Parathyroid adenoma (tissue), 2 donors: ENCODE measurements at regions not wholly inside any gene's neighbourhood (a gene's known extent, or its start where the extent isn't known, plus 50 kb on each side); places are given as distances from the start of the nearest gene placed in this dataset.

Experiments used
- H2AFZ ChIP-seq: fragments of 300-600 bp; sonication (generic); one replicate; pipeline ENCODE4 v1.7.0; 2017; ENCODE audit warnings: antibody characterized with exemption, mild to moderate bottlenecking
- H3K27ac ChIP-seq: fragments of 300-600 bp; sonication (generic); one replicate; pipeline ENCODE4 v1.7.0; 2017
- H3K27me3 ChIP-seq: fragments of 300-600 bp; sonication (generic); one replicate; pipeline ENCODE4 v1.7.0; 2017; ENCODE audit warnings: low read length; ENCODE audit not compliant: control insufficient read depth, insufficient read depth
- H3K36me3 ChIP-seq: fragments of 300-600 bp; sonication (generic); one replicate; pipeline ENCODE4 v1.7.0; 2017; ENCODE audit warnings: low read length; ENCODE audit not compliant: control insufficient read depth, insufficient read depth
- H3K4me1 ChIP-seq: fragments of 300-600 bp; sonication (generic); one replicate; pipeline ENCODE4 v1.7.0; 2017; ENCODE audit warnings: control low read depth
- H3K4me2 ChIP-seq: fragments of 300-600 bp; sonication (generic); one replicate; pipeline ENCODE4 v1.7.0; 2017; ENCODE audit warnings: low read length
- H3K4me3 ChIP-seq: fragments of 300-600 bp; sonication (generic); one replicate; pipeline ENCODE4 v1.7.0; 2017; ENCODE audit warnings: low read depth, low read length
- H3K79me2 ChIP-seq: fragments of 300-600 bp; sonication (generic); one replicate; pipeline ENCODE4 v1.7.0; 2017; ENCODE audit warnings: control low read depth
- H3K9ac ChIP-seq: fragments of 300-600 bp; sonication (generic); one replicate; pipeline ENCODE4 v1.7.0; 2017; ENCODE audit warnings: mild to moderate bottlenecking
- H3K9me3 ChIP-seq: fragments of 300-600 bp; sonication (generic); one replicate; pipeline ENCODE4 v1.7.0; 2017; ENCODE audit warnings: low read length; ENCODE audit not compliant: control insufficient read depth
- CTCF ChIP-seq: fragments of 300-600 bp; sonication (generic); IDR thresholded peaks from one replicate; pipeline ENCODE4 v1.7.0; 2017; ENCODE audit warnings: antibody characterized with exemption, mild to moderate bottlenecking
- donor health status: primary hyperparathyroidism.

GRCh38 chr17:77892469-77893143 lies 65.9 kb upstream of the TNRC6C start:
- Histone ChIP-seq H3K79me2 (no peaks in the 10 kb centered on the region), H3K27me3 (no peaks in the 10 kb centered on the region), H3K4me2 (no peak overlapping the region), H3K27ac (no peak overlapping the region), H3K9ac (no peak overlapping the region), H3K36me3 (no peaks in the 10 kb centered on the region), H3K4me3 (no peak overlapping the region), H3K4me1 (no peaks in the 10 kb centered on the region), H3K9me3 (no peaks in the 10 kb centered on the region), H2AFZ (no peak overlapping the region)
- TF ChIP-seq CTCF: no peak

GRCh38 chr17:77893144-77894044 lies 65.1 kb upstream of the TNRC6C start:
- H3K36me3 ChIP-seq: no peaks in the 10 kb centered on the region
- H2AFZ ChIP-seq: no peak overlapping the region
- H3K9me3 ChIP-seq: no peaks in the 10 kb centered on the region
- no peak overlapping the region for H3K9ac ChIP-seq
- H3K4me1 ChIP-seq: no peaks in the 10 kb centered on the region
- H3K4me2 ChIP-seq: no peak overlapping the region
- H3K27me3 ChIP-seq: no peaks in the 10 kb centered on the region
- no peaks in the 10 kb centered on the region for H3K79me2 ChIP-seq
- no peak overlapping the region for H3K27ac ChIP-seq
- H3K4me3 ChIP-seq: no peak overlapping the region
- TF ChIP-seq CTCF: no peak

GRCh38 chr17:77894126-77894956 lies 64.2 kb upstream of the TNRC6C start:
- no peak overlapping the region for H2AFZ ChIP-seq
- H3K27me3 ChIP-seq: no peaks in the 10 kb centered on the region
- no peak overlapping the region for H3K9ac ChIP-seq
- H3K79me2 ChIP-seq: no peaks in the 10 kb centered on the region
- H3K27ac ChIP-seq: no peak overlapping the region
- H3K4me1 ChIP-seq: no peaks in the 10 kb centered on the region
- no peaks in the 10 kb centered on the region for H3K9me3 ChIP-seq
- H3K4me3 ChIP-seq: no peak overlapping the region
- no peaks in the 10 kb centered on the region for H3K36me3 ChIP-seq
- TF ChIP-seq CTCF: no peak
- no peak overlapping the region for H3K4me2 ChIP-seq

- Histone ChIP-seq H2AFZ (no peak overlapping the region), H3K4me1 (no peaks in the 10 kb centered on the region), H3K27me3 (no peaks in the 10 kb centered on the region), H3K4me3 (no peak overlapping the region), H3K79me2 (no peaks in the 10 kb centered on the region), H3K4me2 (no peak overlapping the region), H3K27ac (no peak overlapping the region), H3K9me3 (no peaks in the 10 kb centered on the region), H3K9ac (no peak overlapping the region), H3K36me3 (no peaks in the 10 kb centered on the region)
- no peak for TF ChIP-seq CTCF
These were observed 60.7 kb upstream of the TNRC6C start for GRCh38 chr17:77897741-77898301.
